ENCODE measurements at regions not wholly inside any gene's neighbourhood (a gene's known extent, or its start where the extent isn't known, plus 50 kb on each side); places are given as distances from the start of the nearest gene placed in this dataset.

GRCh38 chr15:46855388-46855787, 861.9 kb upstream of the SEMA6D start:
- DNase-seq (ENCODE audit: low read depth), result no peak

GRCh38 chr15:46856839-46857502, 860.3 kb upstream of the SEMA6D start:
- DNase-seq (ENCODE audit: low read depth), result no peak

GRCh38 chr15:46858150-46858549, 859.2 kb upstream of the SEMA6D start:
- no peak for DNase-seq (ENCODE audit: low read depth)

GRCh38 chr15:46861796-46862195, 855.5 kb upstream of the SEMA6D start:
- DNase-seq (ENCODE audit: low read depth), result no peak

- no peak for DNase-seq (ENCODE audit: low read depth)
These were observed 852.1 kb upstream of the SEMA6D start for GRCh38 chr15:46865155-46865554.

- no peak for DNase-seq (ENCODE audit: low read depth)
These were observed 844.9 kb upstream of the SEMA6D start for GRCh38 chr15:46872286-46872980.

- DNase-seq (ENCODE audit: low read depth), result no peak
These were observed 844.3 kb upstream of the SEMA6D start for GRCh38 chr15:46872981-46873330.

GRCh38 chr15:46879032-46879770, 838.1 kb upstream of the SEMA6D start:
- DNase-seq (ENCODE audit: low read depth), result no peak

- DNase-seq (ENCODE audit: low read depth), result no peak
These were observed 836.5 kb upstream of the SEMA6D start for GRCh38 chr15:46880791-46881190.

GRCh38 chr15:46892621-46893160, 824.6 kb upstream of the SEMA6D start:
- DNase-seq (ENCODE audit: low read depth), result no peak

GRCh38 chr15:46894644-46895043, 822.7 kb upstream of the SEMA6D start:
- DNase-seq (ENCODE audit: low read depth), result no peak

- DNase-seq (ENCODE audit: low read depth), result no peak
These were observed 820.0 kb upstream of the SEMA6D start for GRCh38 chr15:46897266-46897665.

GRCh38 chr15:46901001-46901400, 816.3 kb upstream of the SEMA6D start:
- DNase-seq (ENCODE audit: low read depth), result no peak

- DNase-seq (ENCODE audit: low read depth), result no peak
These were observed 799.5 kb upstream of the SEMA6D start for GRCh38 chr15:46917721-46918252.

GRCh38 chr15:46918462-46919140, 798.7 kb upstream of the SEMA6D start:
- DNase-seq (ENCODE audit: low read depth), result no peak

- no peak for DNase-seq (ENCODE audit: low read depth)
These were observed 795.4 kb upstream of the SEMA6D start for GRCh38 chr15:46921891-46922290.

- no peak for DNase-seq (ENCODE audit: low read depth)
These were observed 786.9 kb upstream of the SEMA6D start for GRCh38 chr15:46930426-46930825.

- DNase-seq (ENCODE audit: low read depth), result no peak
These were observed 784.0 kb upstream of the SEMA6D start for GRCh38 chr15:46933332-46933731.

- no peak for DNase-seq (ENCODE audit: low read depth)
These were observed 782.5 kb upstream of the SEMA6D start for GRCh38 chr15:46934851-46935250.

- DNase-seq (ENCODE audit: low read depth), result no peak
These were observed 779.1 kb upstream of the SEMA6D start for GRCh38 chr15:46938169-46938568.

- DNase-seq (ENCODE audit: low read depth), result no peak
These were observed 776.1 kb upstream of the SEMA6D start for GRCh38 chr15:46941241-46941640.

GRCh38 chr15:46946953-46947352, 770.4 kb upstream of the SEMA6D start:
- DNase-seq (ENCODE audit: low read depth), result no peak

Measured in amniotic epithelial cell (primary cell).